Ovary (tissue), 7 donors: ENCODE measurements at regions not wholly inside any gene's neighbourhood (a gene's known extent, or its start where the extent isn't known, plus 50 kb on each side); places are given as distances from the start of the nearest gene placed in this dataset.
"Not testable (repeated sequence)": the region's sequence is repeated elsewhere in the genome, so short reads cannot be mapped to it uniquely, and the experiment has no call there.

ENCODE experiments used
- DNase-seq, 5 donors: peaks; one replicate each; pipeline ENCODE4 v3.0.0-alpha.2; 2019 to 2020
- H3K27ac ChIP-seq, 2 donors: fragments of 200-600 bp; one replicate each; pipeline versions ENCODE4 v1.5.1 to v1.8.0; 2019 to 2022
- H3K27me3 ChIP-seq: fragments of 200-600 bp; one replicate; pipeline ENCODE4 v1.8.0; 2022
- H3K36me3 ChIP-seq: fragments of 200-600 bp; sonication (generic); one replicate; pipeline ENCODE4 v1.5.1; 2019
- H3K4me1 ChIP-seq: one replicate; pipeline ENCODE4 v1.8.1; 2013; ENCODE audit warnings: mild to moderate bottlenecking, moderate library complexity; ENCODE audit not compliant: insufficient read depth
- H3K4me3 ChIP-seq: fragments of 200-600 bp; sonication (generic); one replicate; pipeline ENCODE4 v1.5.1; 2017
- H3K9me3 ChIP-seq, 2 donors: fragments of 200-600 bp in 1 of 2; sonication (generic) in 1 of 2; one replicate each; pipeline versions ENCODE4 v1.5.1 to v1.8.1; 2013 to 2019; ENCODE audit warnings: mild to moderate bottlenecking in 1 of 2, moderate library complexity in 1 of 2
- EP300 ChIP-seq: sonication (generic); formaldehyde crosslinking; IDR thresholded peaks from one replicate; pipeline ENCODE4 v1.6.1; 2017; ENCODE audit warnings: antibody characterized with exemption
- POLR2A ChIP-seq: fragments of 450-650 bp; IDR thresholded peaks from one replicate; pipeline ENCODE4 v1.6.1; 2017; ENCODE audit warnings: antibody characterized with exemption, mild to moderate bottlenecking, moderate library complexity
- WGBS, 3 donors: extraction: QIAGEN DNeasy Blood & Tissue Kit in 1 of 3; methylation state at CpG; one replicate each; pipeline versions ENCODE4 v1.1.5 to v1.1.7; 2013 to 2017; 5-methylcytosine and 5-hydroxymethylcytosine counted together
- intact Hi-C, 4 donors: fragments of 100-400 bp; cut with DNase I; formaldehyde crosslinking; loops; one replicate each; pipeline versions ENCODE4 v1.11.0 to v1.15.1; 2022 to 2023
- TF ChIP-seq, protein P1 (sequence below), 3 donors: fragments of 450-650 bp in 2 of 3; fragments of 200-600 bp in 1 of 3; IDR thresholded peaks; one replicate each; pipeline versions ENCODE4 v1.5.1 to v1.8.0; 2016 to 2022; ENCODE audit warnings: antibody characterized with exemption in 3 of 3, mild to moderate bottlenecking in 1 of 3
- donor health status: DM: no; HTN: no; CAD: no; lungs with moderate emphysema.
- donor health status: DM: no; HTN: no; CAD: no.
- donor health status: Bipolar disorder and iron deficiency.
- donor health status: DM: no; HTN: no; CAD: no.
- donor health status: DM: yes; HTN: yes; CAD: no.

DNA sequence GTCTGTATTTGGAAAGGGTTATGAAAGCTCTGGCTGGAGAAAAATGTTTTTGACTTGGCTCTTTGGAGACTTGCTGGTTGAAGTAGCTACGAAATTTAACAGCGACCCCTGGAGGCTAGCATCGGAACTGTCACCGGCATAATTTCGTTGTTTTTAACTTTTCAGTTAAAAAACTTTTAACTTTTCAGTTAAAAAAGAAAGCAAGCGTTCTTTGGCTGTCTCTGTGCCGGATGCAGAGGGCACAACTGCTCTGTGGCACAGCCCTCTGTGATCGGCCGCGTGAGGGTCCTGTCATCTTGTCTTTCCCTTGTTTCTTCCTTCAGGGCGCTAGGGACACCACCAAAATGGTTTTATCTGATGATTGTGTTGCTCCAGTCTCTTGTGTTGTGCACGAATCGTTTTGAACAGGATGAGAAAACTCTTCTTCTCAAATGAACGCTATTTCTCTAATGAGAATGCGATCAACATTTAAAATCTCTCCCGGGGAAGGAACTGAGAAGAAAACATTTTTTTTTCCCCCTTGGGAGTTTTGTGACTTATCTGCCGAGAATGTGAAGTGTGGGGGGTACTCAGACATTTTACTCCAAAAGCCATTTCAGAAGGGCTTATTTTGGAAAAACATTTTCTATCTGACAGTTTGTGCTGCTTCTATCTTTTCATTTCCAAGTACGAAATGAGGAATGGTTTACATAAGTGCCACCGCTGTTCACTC lies 57.1 kb downstream of the ADCYAP1 start:
- Histone ChIP-seq H3K4me3 (peak overlapping the region; percentile 41), H3K9me3 (no peaks in the 10 kb centered on the region), H3K27me3 (no peaks in the 10 kb centered on the region), H3K4me1 (peaks cover 1% of the 10 kb centered on the region), H3K27ac (peak overlapping the region in 1 of 2 donors; percentile 63), H3K36me3 (no peaks in the 10 kb centered on the region)
- TF ChIP-seq, protein P1, sequence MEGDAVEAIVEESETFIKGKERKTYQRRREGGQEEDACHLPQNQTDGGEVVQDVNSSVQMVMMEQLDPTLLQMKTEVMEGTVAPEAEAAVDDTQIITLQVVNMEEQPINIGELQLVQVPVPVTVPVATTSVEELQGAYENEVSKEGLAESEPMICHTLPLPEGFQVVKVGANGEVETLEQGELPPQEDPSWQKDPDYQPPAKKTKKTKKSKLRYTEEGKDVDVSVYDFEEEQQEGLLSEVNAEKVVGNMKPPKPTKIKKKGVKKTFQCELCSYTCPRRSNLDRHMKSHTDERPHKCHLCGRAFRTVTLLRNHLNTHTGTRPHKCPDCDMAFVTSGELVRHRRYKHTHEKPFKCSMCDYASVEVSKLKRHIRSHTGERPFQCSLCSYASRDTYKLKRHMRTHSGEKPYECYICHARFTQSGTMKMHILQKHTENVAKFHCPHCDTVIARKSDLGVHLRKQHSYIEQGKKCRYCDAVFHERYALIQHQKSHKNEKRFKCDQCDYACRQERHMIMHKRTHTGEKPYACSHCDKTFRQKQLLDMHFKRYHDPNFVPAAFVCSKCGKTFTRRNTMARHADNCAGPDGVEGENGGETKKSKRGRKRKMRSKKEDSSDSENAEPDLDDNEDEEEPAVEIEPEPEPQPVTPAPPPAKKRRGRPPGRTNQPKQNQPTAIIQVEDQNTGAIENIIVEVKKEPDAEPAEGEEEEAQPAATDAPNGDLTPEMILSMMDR (IDR thresholded peaks at IDR 0.05) = peak; percentile 59 to 78 (median 73)
- TF ChIP-seq POLR2A (no peak), EP300 (no peak)
- intact Hi-C loops = no loop called here
- WGBS, 3 donors = 0 to 2% (median 1%) methylated on average over 19 of the region's 19 CpGs
- DNase-seq = peak; percentile 14 to 64 (median 58)

DNA sequence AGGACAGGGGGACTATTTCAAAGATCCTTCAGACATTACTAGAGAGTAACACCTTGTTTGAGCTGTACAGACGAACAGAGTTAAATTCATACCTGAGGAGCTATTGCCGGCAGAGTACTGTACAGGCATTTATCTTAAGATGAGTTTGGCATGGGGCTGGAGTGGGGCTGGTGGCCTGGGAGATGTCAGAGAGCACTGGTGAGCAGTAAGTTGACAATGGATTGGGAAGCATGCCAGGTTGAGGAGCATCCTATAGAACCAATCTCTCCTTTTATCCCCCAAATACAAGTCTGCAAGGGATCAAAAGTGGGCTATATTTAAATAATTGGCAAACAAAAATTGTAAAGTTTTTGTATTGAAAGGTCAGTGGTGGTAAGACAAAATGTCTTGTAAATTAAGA lies 58.6 kb downstream of the ADCYAP1 start:
- Histone ChIP-seq H3K4me1 (peaks cover 1% of the 10 kb centered on the region), H3K4me3 (no peak overlapping the region), H3K27ac (no peak overlapping the region), H3K27me3 (no peaks in the 10 kb centered on the region), H3K36me3 (no peaks in the 10 kb centered on the region), H3K9me3 (no peaks in the 10 kb centered on the region)
- WGBS, 3 donors = 80 to 92% (median 84%) methylated on average over 2 of the region's 2 CpGs
- intact Hi-C loops = no loop called here
- TF ChIP-seq POLR2A = no peak
- TF ChIP-seq, protein P1 (IDR thresholded peaks at IDR 0.05) = no peak
- no peak for DNase-seq

DNA sequence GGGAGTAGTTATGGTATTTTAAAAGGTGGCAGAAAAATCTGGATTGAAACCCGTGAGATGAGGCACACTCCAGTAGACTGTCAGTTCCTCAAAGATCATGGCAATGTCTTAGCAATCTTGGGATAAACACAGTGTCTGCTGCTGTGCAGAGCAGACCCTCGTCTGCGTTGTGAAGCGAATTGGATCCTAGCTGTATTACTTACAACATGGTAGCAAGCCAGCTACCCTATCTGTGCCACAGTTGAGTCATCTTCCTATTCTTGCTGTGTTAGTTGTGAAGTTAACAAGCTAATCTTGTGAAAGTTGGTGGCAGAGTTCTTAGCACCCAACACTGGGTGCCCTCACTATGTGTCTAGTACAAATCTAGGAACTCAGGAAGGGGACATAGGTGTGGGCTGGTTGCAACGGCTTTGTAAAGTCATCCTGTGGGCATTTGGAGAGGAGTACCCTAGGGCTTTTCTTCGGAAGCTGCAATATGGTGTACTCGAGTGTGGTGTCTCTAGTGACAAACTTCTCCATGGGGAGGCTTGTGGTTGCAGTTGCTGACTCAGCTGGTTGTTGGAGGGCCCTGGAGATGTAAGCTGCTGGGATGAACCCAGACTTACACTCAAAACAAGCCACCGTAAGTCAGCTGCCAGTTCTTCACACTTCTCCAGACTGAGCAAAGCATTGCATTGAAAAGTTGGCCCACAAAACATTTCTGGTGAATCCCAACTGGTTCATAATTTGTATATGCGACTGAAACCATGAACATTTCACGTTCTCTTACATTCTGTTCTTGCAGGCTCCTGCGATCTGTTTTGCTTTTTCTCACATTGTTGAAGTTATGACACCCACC lies 61.5 kb downstream of the ADCYAP1 start:
- Histone ChIP-seq H3K9me3 (no peaks in the 10 kb centered on the region), H3K4me3 (no peak overlapping the region), H3K36me3 (no peaks in the 10 kb centered on the region), H3K4me1 (peaks cover 1% of the 10 kb centered on the region), H3K27me3 (no peaks in the 10 kb centered on the region), H3K27ac (no peak overlapping the region)
- DNase-seq = no peak
- intact Hi-C loops = no loop called here
- WGBS, 3 donors = 86 to 91% (median 91%) methylated on average over 11 of the region's 11 CpGs
- no peak for TF ChIP-seq EP300
- TF ChIP-seq, protein P1 (IDR thresholded peaks at IDR 0.05) = no peak
- TF ChIP-seq POLR2A = no peak

DNA sequence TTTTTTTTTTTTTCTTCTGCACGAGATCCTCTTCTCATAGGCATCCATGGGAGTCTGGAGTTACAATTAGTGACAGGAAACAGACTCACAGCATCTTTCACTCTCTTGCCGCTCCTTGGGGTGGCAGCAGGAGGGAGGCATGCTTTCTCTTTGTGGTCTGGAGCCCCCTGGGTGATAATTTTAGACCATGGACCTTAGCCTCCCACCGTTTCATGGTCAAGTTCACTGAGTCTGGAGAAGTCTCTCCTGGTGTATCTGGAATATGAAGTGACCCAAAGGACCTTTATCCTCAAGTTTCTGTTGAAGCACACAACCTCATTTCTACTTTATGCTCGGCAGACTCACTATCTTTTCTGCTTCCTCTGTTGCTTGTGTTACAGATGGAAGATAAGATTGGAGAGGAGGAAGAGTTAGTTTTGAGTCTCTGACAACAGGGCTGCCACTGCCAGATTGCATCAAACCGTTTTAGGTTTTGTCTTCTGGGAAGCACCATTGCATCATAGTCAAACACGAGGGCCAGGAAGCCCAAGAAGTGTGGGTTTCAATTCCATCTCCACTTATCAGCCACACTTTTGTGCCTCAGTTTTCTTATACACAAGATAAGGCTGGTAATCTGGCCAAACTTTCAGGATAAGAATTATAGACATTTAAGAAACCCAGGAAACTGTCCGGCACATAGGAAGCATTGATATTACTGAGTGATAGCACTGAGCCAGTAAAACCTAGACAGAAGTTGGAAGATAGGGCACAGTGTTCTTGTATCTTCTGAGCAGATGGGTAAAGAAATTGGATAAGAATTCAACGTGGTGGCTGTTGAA lies 62.3 kb downstream of the ADCYAP1 start:
- H3K9me3 ChIP-seq = no peaks in the 10 kb centered on the region
- no peak overlapping the region for H3K4me3 ChIP-seq
- no peak overlapping the region for H3K27ac ChIP-seq
- TF ChIP-seq, protein P1 (IDR thresholded peaks at IDR 0.05) = no peak
- TF ChIP-seq POLR2A (no peak), EP300 (no peak)
- no peaks in the 10 kb centered on the region for H3K36me3 ChIP-seq
- no peak for DNase-seq
- intact Hi-C loops = no loop called here
- no peaks in the 10 kb centered on the region for H3K27me3 ChIP-seq
- H3K4me1 ChIP-seq = peaks cover 1% of the 10 kb centered on the region
- WGBS, 3 donors = 73 to 80% (median 77%) methylated on average over 8 of the region's 8 CpGs

DNA sequence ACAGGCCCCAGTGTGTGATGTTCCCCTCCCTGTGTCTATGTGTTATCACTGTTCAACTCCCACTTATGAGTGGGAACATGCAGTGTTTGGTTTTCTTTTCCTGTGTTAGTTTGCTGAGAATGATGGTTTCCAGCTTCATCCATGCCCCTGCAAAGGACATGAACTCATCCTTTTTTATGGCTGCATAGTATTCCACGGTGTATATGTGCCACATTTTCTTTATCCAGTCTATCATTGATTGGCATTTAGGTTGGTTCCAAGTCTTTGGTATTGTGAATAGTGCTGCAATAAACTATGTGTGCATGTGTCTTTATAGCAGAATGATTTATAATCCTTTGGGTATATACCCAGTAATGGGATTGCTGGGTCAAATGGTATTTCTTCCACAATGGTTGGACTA lies 64.2 kb downstream of the ADCYAP1 start:
- H3K4me1 ChIP-seq, intact Hi-C loops, H3K4me3 ChIP-seq, DNase-seq, H3K9me3 ChIP-seq, H3K27me3 ChIP-seq, H3K36me3 ChIP-seq, H3K27ac ChIP-seq: not testable (repeated sequence)
- 84 to 91% (median 88%) methylated on average over 1 of the region's 1 CpG for WGBS, 3 donors

DNA sequence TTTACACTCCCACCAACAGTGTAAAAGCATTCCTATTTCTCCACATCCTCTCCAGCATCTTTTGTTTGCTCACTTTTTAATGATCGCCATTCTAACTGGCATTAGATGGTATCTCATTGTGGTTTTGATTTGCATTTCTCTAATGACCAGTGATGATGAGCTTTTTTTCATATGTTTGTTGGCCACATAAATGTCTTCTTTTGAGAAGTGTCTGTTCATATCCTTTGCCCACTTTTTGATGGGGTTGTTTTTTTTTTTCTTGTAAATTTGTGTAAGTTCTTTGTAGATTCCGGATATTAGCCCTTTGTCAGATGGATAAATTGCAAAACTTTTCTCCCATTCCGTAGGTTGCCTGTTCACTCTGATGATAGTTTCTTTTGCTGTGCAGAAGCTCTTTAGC lies 64.6 kb downstream of the ADCYAP1 start:
- DNase-seq, H3K27me3 ChIP-seq, H3K27ac ChIP-seq, H3K9me3 ChIP-seq, intact Hi-C loops, H3K4me3 ChIP-seq, H3K4me1 ChIP-seq, H3K36me3 ChIP-seq: not testable (repeated sequence)
- WGBS, 3 donors = 90 to 93% (median 92%) methylated on average over 3 of the region's 3 CpGs

DNA sequence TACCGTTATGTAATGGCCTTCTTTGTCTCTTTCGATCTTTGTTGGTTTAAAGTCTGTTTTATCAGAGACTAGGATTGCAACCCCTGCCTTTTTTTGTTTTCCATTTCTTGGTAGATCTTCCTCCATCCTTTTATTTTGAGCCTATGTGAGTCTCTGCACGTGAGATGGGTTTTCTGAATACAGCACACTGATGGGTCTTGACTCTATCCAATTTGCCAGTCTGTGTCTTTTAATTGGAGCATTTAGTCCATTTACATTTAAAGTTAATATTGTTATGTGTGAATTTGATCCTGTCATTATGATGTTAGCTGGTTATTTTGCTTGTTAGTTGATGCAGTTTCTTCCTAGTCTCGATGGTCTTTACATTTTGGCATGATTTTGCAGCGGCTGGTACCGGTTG lies 69.9 kb downstream of the ADCYAP1 start:
- intact Hi-C loops, H3K27me3 ChIP-seq, H3K36me3 ChIP-seq, H3K4me1 ChIP-seq, DNase-seq, H3K27ac ChIP-seq, H3K4me3 ChIP-seq, H3K9me3 ChIP-seq: not testable (repeated sequence)
- WGBS, 3 donors = 89 to 91% (median 91%) methylated on average over 3 to 6 of the region's 6 CpGs
